Upper lobe of left lung (tissue), 4 donors: ENCODE measurements at regions not wholly inside any gene's neighbourhood (a gene's known extent, or its start where the extent isn't known, plus 50 kb on each side); places are given as distances from the start of the nearest gene placed in this dataset.

Experiments
- POLR2A ChIP-seq, 4 donors: fragments of 450-650 bp; IDR thresholded peaks; one replicate each; pipeline ENCODE4 v1.5.1; 2016 to 2017; ENCODE audit warnings: antibody characterized with exemption in 4 of 4, mild to moderate bottlenecking in 2 of 4
- POLR2AphosphoS5 ChIP-seq, 2 donors: sonication (generic); formaldehyde crosslinking; IDR thresholded peaks; one replicate each; pipeline ENCODE4 v1.5.1; 2017; ENCODE audit warnings: antibody characterized with exemption in 2 of 2
- TF ChIP-seq, protein P1 (sequence below), 6 experiments: fragments of 450-650 bp in 4 of 6; fragments of 200-600 bp in 2 of 6; sonication (generic) in 2 of 6; IDR thresholded peaks; one replicate each; pipeline ENCODE4 v1.5.1; 2016 to 2019; ENCODE audit warnings: antibody characterized with exemption in 6 of 6

- TF ChIP-seq, protein P1, sequence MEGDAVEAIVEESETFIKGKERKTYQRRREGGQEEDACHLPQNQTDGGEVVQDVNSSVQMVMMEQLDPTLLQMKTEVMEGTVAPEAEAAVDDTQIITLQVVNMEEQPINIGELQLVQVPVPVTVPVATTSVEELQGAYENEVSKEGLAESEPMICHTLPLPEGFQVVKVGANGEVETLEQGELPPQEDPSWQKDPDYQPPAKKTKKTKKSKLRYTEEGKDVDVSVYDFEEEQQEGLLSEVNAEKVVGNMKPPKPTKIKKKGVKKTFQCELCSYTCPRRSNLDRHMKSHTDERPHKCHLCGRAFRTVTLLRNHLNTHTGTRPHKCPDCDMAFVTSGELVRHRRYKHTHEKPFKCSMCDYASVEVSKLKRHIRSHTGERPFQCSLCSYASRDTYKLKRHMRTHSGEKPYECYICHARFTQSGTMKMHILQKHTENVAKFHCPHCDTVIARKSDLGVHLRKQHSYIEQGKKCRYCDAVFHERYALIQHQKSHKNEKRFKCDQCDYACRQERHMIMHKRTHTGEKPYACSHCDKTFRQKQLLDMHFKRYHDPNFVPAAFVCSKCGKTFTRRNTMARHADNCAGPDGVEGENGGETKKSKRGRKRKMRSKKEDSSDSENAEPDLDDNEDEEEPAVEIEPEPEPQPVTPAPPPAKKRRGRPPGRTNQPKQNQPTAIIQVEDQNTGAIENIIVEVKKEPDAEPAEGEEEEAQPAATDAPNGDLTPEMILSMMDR (IDR thresholded peaks at IDR 0.05), result no peak
- TF ChIP-seq POLR2AphosphoS5 (IDR thresholded peaks at IDR 0.05) (no peak), POLR2A (IDR thresholded peaks at IDR 0.05) (no peak)
These were observed 92.2 kb downstream of the P2RY1 start for GRCh38 chr3:152927131-152927530.
